ENCODE measurements at regions not wholly inside any gene's neighbourhood (a gene's known extent, or its start where the extent isn't known, plus 50 kb on each side); places are given as distances from the start of the nearest gene placed in this dataset.

DNA sequence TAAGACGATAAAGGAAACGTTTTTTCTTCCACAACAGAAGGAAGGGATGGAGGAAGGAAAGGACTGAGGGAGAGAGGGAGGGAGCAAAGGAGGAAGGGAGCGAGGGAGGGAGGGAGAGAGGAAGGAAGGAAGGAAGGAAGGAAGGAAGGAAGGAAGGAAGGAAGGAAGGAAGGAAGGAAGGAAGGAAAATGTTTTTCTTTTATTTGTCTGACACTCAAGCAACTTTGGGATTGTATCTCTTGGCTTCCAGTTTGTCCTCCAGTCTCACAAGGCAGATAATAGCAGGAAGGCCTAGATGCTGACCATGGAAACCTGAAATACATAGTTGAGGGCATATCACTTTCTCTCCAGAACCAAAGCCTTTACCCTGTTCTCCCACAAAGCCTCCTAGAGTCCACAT is 226.7 kb downstream of the ZNF674 start:
- Histone ChIP-seq H3K27me3 (ENCODE audit: control insufficient read depth, insufficient read depth, low read length) (peaks cover 10% of the 10 kb centered on the region; the same call in 1 of the 2 replicates), H4K91ac (ENCODE audit: insufficient read depth, low read depth, low read length) (no peak overlapping the region), H3K79me1 (ENCODE audit: low read depth in 1 of 2, low read length in 2 of 2) (no peaks in the 10 kb centered on the region), H3K9ac (ENCODE audit: low read depth, low read length) (no peak overlapping the region), H2AK9ac (replicated peaks; ENCODE audit: low read depth, low read length, poor library complexity) (no peak overlapping the region), H3K14ac (replicated peaks; ENCODE audit: low read depth, low read length) (no peak overlapping the region), H3K9me3 (ENCODE audit: control insufficient read depth, insufficient read depth, low read length) (no peaks in the 10 kb centered on the region), H3K36me3 (ENCODE audit: control insufficient read depth, insufficient read depth, low read length) (no peaks in the 10 kb centered on the region), H2BK5ac (ENCODE audit: low read depth, low read length, poor library complexity, severe bottlenecking) (no peak overlapping the region), H2BK20ac (ENCODE audit: low read depth, low read length) (no peak overlapping the region), H2AK5ac (ENCODE audit: low read depth, low read length) (no peak overlapping the region), H3K18ac (ENCODE audit: low read depth, low read length) (no peak overlapping the region), H2BK15ac (ENCODE audit: low read depth, low read length) (no peak overlapping the region), H2BK120ac (ENCODE audit: low read depth, low read length) (no peak overlapping the region), H3K27ac (ENCODE audit: insufficient read depth, low read length) (no peak overlapping the region), H2AFZ (replicated peaks; ENCODE audit: low read length, poor library complexity) (no peak overlapping the region), H4K8ac (ENCODE audit: low read depth in 2 of 2, low read length in 2 of 2) (no peak overlapping the region), H3K23ac (ENCODE audit: low read depth, low read length) (no peak overlapping the region), H3K4me1 (ENCODE audit: control insufficient read depth, insufficient read depth, low read length) (no peaks in the 10 kb centered on the region), H3K56ac (ENCODE audit: extremely low read depth, insufficient read depth, low read length) (no peak overlapping the region), H4K20me1 (ENCODE audit: insufficient read depth, low read length) (no peaks in the 10 kb centered on the region), H3K4ac (ENCODE audit: low read depth, low read length) (no peak overlapping the region), H3K9me1 (ENCODE audit: insufficient read depth, low read length) (no peaks in the 10 kb centered on the region), H3K4me2 (ENCODE audit: low read depth, low read length) (no peak overlapping the region), H3K4me3 (ENCODE audit: insufficient read depth, low read depth, low read length) (no peak overlapping the region), H4K5ac (ENCODE audit: low read depth, low read length) (no peak overlapping the region)
- CTCF ChIA-PET, result interaction anchor here (0.6 kb wide), 1 partner anchor 11 kb away, joined by 3 read pairs; no protein-coding TSS in a partner anchor
- no CpG with 5 or more reads among the region's 3 CpGs for WGBS, 2 experiments (ENCODE audit: extremely low coverage in 2 of 2, insufficient read length in 1 of 2)
- TF ChIP-seq, protein P1, sequence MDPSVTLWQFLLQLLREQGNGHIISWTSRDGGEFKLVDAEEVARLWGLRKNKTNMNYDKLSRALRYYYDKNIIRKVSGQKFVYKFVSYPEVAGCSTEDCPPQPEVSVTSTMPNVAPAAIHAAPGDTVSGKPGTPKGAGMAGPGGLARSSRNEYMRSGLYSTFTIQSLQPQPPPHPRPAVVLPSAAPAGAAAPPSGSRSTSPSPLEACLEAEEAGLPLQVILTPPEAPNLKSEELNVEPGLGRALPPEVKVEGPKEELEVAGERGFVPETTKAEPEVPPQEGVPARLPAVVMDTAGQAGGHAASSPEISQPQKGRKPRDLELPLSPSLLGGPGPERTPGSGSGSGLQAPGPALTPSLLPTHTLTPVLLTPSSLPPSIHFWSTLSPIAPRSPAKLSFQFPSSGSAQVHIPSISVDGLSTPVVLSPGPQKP (IDR thresholded peaks at IDR 0.05; ENCODE audit: borderline replicate concordance, low read depth, low read length), result no peak
- BruUV-seq (replicated peaks), result no TSS peak
- no peak for DNase-seq
- in situ Hi-C loops (cut with MboI; ENCODE audit: low sequenced_read_pairs) (no loop called here), dilution Hi-C loops (cut with HindIII; ENCODE audit: low sequenced_read_pairs, unreplicated experiment) (no loop called here), intact Hi-C loops (cut with micrococcal nuclease) (no loop called here)
- no peak for ATAC-seq (ENCODE audit: low read depth)
- POLR2A ChIA-PET (ENCODE audit: unreplicated experiment), result no interaction called here

Data from IMR-90 (cell line).